ENCODE measurements at regions not wholly inside any gene's neighbourhood (a gene's known extent, or its start where the extent isn't known, plus 50 kb on each side); places are given as distances from the start of the nearest gene placed in this dataset.

- TF ChIP-seq CTCF (IDR thresholded peaks at IDR 0.05; ENCODE audit: borderline replicate concordance, extremely low read depth, low read length, poor library complexity, severe bottlenecking) (no peak), EZH2 (IDR thresholded peaks at IDR 0.05; ENCODE audit: borderline replicate concordance, low read depth, low read length, severe bottlenecking) (no peak)
Observed at GRCh38 chr1:5563861-5564577, 428.2 kb downstream of the NPHP4 start.
